GM12878 (cell line): ENCODE measurements at regions not wholly inside any gene's neighbourhood (a gene's known extent, or its start where the extent isn't known, plus 50 kb on each side); places are given as distances from the start of the nearest gene placed in this dataset. TPM values are rescaled to one million over a fixed set of nuclear protein-coding genes. Genes with fewer than 3 reads are reported as not detected.

ENCODE experiments used
- microRNA-seq: library from miRNA; unstranded; fragments of <30 nt; microRNA quantifications from one replicate; pipeline ENCODE4, GENCODE V29; 2018
- small RNA-seq: library from RNA; depleted of rRNA; stranded (forward); fragments of <200 nt; gene quantifications from one replicate; pipeline ENCODE3, GENCODE V24; 2014

Small RNAs in the stretch of these regions (microRNA-seq; reads per million reads assigned to microRNA genes)
- gene MIR3171: not detected
- not detected for gene MIR4307

Small RNAs in the stretch of these regions (small RNA-seq; reads per million reads assigned to genes)
- not detected for gene EIF4A1P12
- gene MIR3171: not detected
- not detected for gene MIR4307
